ENCODE measurements at regions not wholly inside any gene's neighbourhood (a gene's known extent, or its start where the extent isn't known, plus 50 kb on each side); places are given as distances from the start of the nearest gene placed in this dataset.

DNA sequence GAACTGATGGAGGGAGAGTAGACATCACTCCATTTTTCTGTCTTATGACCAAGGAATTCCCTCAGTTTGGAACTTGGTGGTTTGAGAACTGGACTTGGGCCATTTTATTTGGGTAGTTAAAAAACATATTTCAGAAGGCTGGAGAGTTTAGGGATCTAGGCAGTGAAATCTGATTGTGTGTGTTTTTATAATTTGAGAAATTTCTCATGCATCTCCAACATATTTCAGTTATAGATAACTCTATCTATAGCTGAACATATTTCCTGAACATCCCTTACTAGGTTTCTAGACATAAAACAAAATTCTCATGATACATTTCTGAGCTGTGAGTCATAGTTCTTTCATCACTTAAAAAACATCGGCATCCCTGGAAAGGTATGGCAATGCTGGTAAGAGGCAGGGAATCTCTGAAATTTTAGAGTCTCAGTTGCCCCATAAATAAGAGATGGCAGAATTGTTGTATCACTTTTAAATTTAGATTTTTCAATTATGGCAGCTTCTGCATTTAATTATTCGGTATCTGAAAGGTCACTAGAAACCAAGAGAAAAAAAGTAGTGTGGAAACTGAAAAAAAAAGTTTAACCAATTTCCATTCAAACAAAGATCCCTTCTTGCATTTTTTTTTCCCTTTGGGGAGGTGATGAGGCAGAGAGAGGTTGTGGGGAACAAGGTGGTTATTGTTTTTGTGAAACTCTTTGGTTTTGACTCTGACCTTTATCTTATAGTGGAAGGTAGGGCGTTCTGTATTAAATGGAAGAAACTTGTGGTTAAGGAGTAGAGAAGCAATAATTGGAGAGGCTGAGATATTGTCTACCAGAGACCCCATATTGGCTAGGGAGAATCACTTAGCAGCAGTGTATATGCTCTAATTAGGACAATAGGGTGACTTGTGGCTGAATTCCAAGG, 102.9 kb downstream of the FASLG start:
- POLR2A ChIA-PET, result no interaction called here
- CTCF ChIA-PET, result no interaction called here
- DNase-seq (ENCODE audit: extremely low spot score), result no peak
- no peak for TF ChIP-seq FOXA1 (IDR thresholded peaks at IDR 0.05)
- TF ChIP-seq FOXM1 (IDR thresholded peaks at IDR 0.05; ENCODE audit: borderline replicate concordance), result no peak
- no peak for TF ChIP-seq ARNT (IDR thresholded peaks at IDR 0.05)
- no peak for TF ChIP-seq ZNF384 (IDR thresholded peaks at IDR 0.05)
- no peak for TF ChIP-seq TARDBP (IDR thresholded peaks at IDR 0.05)
- TF ChIP-seq, protein P1, sequence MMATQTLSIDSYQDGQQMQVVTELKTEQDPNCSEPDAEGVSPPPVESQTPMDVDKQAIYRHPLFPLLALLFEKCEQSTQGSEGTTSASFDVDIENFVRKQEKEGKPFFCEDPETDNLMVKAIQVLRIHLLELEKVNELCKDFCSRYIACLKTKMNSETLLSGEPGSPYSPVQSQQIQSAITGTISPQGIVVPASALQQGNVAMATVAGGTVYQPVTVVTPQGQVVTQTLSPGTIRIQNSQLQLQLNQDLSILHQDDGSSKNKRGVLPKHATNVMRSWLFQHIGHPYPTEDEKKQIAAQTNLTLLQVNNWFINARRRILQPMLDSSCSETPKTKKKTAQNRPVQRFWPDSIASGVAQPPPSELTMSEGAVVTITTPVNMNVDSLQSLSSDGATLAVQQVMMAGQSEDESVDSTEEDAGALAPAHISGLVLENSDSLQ (IDR thresholded peaks at IDR 0.05), result no peak
- TF ChIP-seq LEF1 (IDR thresholded peaks at IDR 0.05; ENCODE audit: borderline replicate concordance), result no peak
- no peak for TF ChIP-seq SP1 (IDR thresholded peaks at IDR 0.05)
- TF ChIP-seq HDGF (IDR thresholded peaks at IDR 0.05; ENCODE audit: borderline replicate concordance), result no peak
- TF ChIP-seq CTBP1 (IDR thresholded peaks at IDR 0.05; ENCODE audit: borderline replicate concordance), result no peak
- no peak for TF ChIP-seq L3MBTL2 (conservative IDR thresholded peaks at IDR 0.05)
- TF ChIP-seq ELF4 (IDR thresholded peaks at IDR 0.05), result no peak
- no peak for TF ChIP-seq SUZ12 (IDR thresholded peaks at IDR 0.05)
- TF ChIP-seq BHLHE40 (IDR thresholded peaks at IDR 0.05; ENCODE audit: borderline replicate concordance), result no peak
- no peak for TF ChIP-seq FOXK2 (IDR thresholded peaks at IDR 0.05)
- no peak for TF ChIP-seq NFRKB (IDR thresholded peaks at IDR 0.05)

DNA sequence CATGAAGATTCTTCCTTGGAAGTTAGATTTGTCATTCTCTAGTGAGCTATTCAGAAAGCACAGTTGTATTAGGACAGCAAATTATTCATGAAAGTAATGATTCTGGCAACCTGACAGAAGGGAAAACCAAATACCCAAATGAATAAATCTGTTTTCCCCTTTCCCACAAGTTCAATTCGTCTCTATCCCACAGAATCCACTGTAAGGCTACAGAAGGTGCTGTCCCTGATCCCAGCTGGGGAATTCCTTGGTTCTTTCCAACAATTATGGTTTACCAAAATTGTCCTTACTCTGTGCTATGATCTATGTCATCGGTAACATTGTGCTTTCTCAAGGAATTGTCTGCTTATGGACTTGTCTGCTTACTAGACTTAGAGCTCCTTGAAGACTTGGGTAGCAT, 104.2 kb downstream of the FASLG start:
- POLR2A ChIA-PET, result no interaction called here
- TF ChIP-seq FOXA1 (IDR thresholded peaks at IDR 0.05), result no peak
- TF ChIP-seq FOXM1 (IDR thresholded peaks at IDR 0.05; ENCODE audit: borderline replicate concordance), result no peak
- CTCF ChIA-PET, result interaction anchor here (0.6 kb wide), 1 partner anchor 19 kb away, joined by 3 read pairs; no protein-coding TSS in a partner anchor
- no peak for DNase-seq (ENCODE audit: extremely low spot score)

DNA sequence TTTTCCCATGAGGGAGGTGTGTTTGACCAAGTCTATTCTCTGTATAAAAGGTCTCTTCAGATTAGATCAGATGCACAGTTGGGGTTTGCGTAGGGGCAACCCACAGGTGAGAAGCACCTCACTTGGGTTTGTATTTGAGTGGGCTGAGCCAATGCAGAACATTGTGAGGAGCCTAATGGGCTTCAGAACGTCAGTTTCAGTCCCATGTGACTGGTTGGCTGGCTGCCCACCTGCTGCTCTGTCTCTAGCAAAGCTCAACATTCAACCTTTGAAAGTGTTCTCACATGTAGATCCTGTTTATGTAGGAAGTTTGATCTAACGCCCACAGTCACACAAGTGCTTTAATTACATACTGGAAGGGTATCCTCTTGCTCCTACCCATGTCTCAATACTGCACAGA, 105.5 kb downstream of the FASLG start:
- ChIA-PET POLR2A (no interaction called here), CTCF (no interaction called here)
- no peak for DNase-seq (ENCODE audit: extremely low spot score)
- TF ChIP-seq FOXM1 (IDR thresholded peaks at IDR 0.05; ENCODE audit: borderline replicate concordance) (no peak), FOXA1 (IDR thresholded peaks at IDR 0.05) (no peak), L3MBTL2 (conservative IDR thresholded peaks at IDR 0.05) (no peak), ELF4 (IDR thresholded peaks at IDR 0.05) (no peak), CTBP1 (IDR thresholded peaks at IDR 0.05; ENCODE audit: borderline replicate concordance) (no peak), HDGF (IDR thresholded peaks at IDR 0.05; ENCODE audit: borderline replicate concordance) (no peak), ARNT (IDR thresholded peaks at IDR 0.05) (no peak)
- TF ChIP-seq, protein P1 (IDR thresholded peaks at IDR 0.05), result no peak

DNA sequence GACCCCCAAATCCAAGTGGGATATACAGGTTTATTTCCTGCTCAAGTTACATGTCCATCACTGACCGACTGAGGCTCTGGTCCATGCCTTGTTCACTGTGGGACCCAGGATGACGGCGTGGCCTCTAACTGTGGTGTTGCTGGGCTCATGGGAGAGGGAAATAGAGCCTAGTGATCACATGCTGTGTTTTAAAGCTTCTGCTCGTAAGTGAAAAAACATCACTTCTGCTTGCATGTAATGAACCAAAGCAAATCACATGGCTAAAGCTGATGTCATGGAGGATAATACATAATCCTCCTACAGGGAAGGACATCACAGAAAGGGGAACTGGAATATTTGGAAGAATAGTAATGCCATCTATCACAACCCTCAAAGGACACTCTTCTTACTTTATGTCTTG, 107.6 kb downstream of the FASLG start:
- TF ChIP-seq L3MBTL2 (conservative IDR thresholded peaks at IDR 0.05), result no peak
- TF ChIP-seq NFRKB (IDR thresholded peaks at IDR 0.05), result no peak
- no peak for TF ChIP-seq ZNF384 (IDR thresholded peaks at IDR 0.05)
- no peak for TF ChIP-seq FOXK2 (IDR thresholded peaks at IDR 0.05)
- TF ChIP-seq SP1 (IDR thresholded peaks at IDR 0.05), result no peak
- TF ChIP-seq FOXA1 (IDR thresholded peaks at IDR 0.05), result no peak
- no peak for TF ChIP-seq FOXM1 (IDR thresholded peaks at IDR 0.05; ENCODE audit: borderline replicate concordance)
- TF ChIP-seq ELF4 (IDR thresholded peaks at IDR 0.05), result no peak
- no peak for TF ChIP-seq LEF1 (IDR thresholded peaks at IDR 0.05; ENCODE audit: borderline replicate concordance)
- CTCF ChIA-PET, result no interaction called here
- no peak for DNase-seq (ENCODE audit: extremely low spot score)
- POLR2A ChIA-PET, result no interaction called here

DNA sequence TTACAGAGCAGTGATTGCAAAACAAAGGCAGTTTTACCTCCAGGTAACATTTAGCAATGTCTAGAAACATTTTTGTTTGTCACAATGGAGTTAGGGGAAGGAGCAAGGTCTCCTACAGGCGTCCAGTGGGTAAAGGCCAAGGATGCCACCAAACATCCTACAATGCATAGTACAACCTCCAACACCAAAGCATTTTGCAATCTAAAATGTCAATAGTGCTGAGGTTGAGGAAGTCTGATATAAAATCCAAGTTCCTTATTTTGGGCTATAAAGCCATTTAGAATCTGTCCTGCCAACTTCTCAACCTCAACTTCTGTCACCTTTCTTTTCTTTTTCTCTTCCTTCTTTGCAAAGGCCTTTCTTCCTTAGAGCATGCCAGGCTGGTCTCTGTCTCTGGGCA, 111.2 kb downstream of the FASLG start:
- ChIA-PET POLR2A (no interaction called here), CTCF (no interaction called here)
- TF ChIP-seq NFRKB (IDR thresholded peaks at IDR 0.05), result no peak
- TF ChIP-seq ELF4 (IDR thresholded peaks at IDR 0.05), result no peak
- DNase-seq (ENCODE audit: extremely low spot score), result no peak

DNA sequence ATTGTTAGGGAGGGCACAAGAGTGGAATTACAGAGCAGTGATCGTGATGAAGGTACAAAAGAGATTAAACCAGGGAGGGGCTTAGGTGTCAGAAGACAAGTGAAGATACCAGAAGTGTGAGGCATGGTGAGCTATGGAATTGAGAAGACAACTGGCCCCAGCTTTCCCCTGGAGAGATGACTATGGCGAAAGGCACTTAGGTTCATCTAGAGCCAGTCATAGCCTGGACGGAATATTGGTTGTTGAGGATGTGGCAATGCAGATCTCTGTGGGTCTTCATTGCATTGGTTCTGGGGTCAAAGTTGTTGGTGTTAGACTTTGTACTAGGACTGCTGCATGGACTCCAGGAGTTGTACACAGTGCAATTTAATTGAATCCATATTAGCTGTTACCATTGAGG, 115.7 kb downstream of the FASLG start:
- DNase-seq (ENCODE audit: extremely low spot score), result no peak
- TF ChIP-seq TARDBP (IDR thresholded peaks at IDR 0.05), result no peak
- no peak for TF ChIP-seq SUZ12 (IDR thresholded peaks at IDR 0.05)
- TF ChIP-seq FOXM1 (IDR thresholded peaks at IDR 0.05; ENCODE audit: borderline replicate concordance), result no peak
- no peak for TF ChIP-seq ARNT (IDR thresholded peaks at IDR 0.05)
- TF ChIP-seq ELF4 (IDR thresholded peaks at IDR 0.05), result no peak
- no peak for TF ChIP-seq HDGF (IDR thresholded peaks at IDR 0.05; ENCODE audit: borderline replicate concordance)
- TF ChIP-seq SP1 (IDR thresholded peaks at IDR 0.05), result no peak
- no peak for TF ChIP-seq CTBP1 (IDR thresholded peaks at IDR 0.05; ENCODE audit: borderline replicate concordance)
- TF ChIP-seq FOXA1 (IDR thresholded peaks at IDR 0.05), result no peak
- TF ChIP-seq ZNF384 (IDR thresholded peaks at IDR 0.05), result no peak
- TF ChIP-seq NFRKB (IDR thresholded peaks at IDR 0.05), result no peak
- TF ChIP-seq, protein P1 (IDR thresholded peaks at IDR 0.05), result no peak
- TF ChIP-seq L3MBTL2 (conservative IDR thresholded peaks at IDR 0.05), result no peak
- no peak for TF ChIP-seq FOXK2 (IDR thresholded peaks at IDR 0.05)
- TF ChIP-seq BHLHE40 (IDR thresholded peaks at IDR 0.05; ENCODE audit: borderline replicate concordance), result no peak
- TF ChIP-seq LEF1 (IDR thresholded peaks at IDR 0.05; ENCODE audit: borderline replicate concordance), result no peak
- CTCF ChIA-PET, result no interaction called here
- POLR2A ChIA-PET, result no interaction called here

All from HEK293T (cell line).